HG02884 (cell line): ENCODE measurements at regions not wholly inside any gene's neighbourhood (a gene's known extent, or its start where the extent isn't known, plus 50 kb on each side); places are given as distances from the start of the nearest gene placed in this dataset.
"Not testable (repeated sequence)": the region's sequence is repeated elsewhere in the genome, so short reads cannot be mapped to it uniquely, and the experiment has no call there.

ENCODE experiments used
- ATAC-seq: cut with Tn5 transposase; IDR thresholded peaks from one replicate; pipeline ENCODE4 v1.9.1; 2021; ENCODE audit warnings: mild to moderate bottlenecking, moderate library complexity; ENCODE audit not compliant: unreplicated experiment

DNA sequence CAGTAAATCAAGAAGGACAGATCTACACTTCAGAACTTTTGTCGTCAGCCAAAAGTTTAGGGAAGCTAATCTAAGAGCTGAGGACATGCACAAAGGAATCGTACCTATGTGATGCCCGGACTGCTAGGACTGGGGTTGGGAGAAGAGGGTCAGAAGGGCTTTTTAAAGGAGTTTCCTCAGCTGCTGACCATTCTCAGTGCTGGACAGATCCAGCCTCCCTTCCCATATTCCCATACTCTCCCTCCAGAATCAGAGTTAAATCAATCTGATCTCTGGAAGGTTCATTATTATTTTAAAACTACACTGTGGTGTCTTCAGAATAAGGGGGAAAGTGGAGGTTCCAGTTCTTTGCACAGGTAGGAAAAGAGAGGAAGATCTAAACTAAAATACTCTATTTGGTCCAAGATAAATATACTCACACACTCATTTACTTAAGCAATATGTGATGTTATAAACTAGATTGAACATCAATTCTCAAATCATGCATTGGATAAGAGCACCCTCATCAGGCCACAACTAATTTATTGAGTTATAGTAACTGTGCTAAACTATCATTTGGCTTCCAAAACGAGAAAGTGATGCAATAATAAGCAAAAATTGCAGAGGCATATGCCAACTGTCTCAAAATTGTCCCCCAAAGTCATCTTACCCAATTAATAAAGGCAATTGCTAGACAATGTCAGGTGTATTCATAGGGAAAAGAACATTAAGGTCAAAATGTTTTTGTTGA lies 124.7 kb downstream of the HNRNPD start:
- no peak for ATAC-seq

DNA sequence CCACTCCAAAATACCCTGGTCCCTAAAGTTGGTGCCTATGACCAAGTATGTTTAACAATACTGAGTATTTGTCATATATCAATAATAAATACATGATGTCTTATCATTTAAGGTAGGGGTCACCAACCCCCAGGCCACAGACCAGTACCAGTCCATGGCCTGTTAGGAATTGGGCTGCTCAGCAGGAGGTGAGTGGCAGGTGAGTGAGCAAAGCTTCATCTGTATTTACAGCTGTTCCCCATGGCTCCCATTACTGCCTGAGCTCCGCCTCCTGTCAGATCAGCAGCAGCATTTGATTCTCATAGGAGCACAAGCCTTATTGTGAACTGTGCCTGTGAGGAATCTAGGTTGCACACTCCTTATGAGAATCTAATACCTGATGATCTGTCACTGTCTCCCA lies 126.2 kb downstream of the HNRNPD start:
- ATAC-seq: no peak

DNA sequence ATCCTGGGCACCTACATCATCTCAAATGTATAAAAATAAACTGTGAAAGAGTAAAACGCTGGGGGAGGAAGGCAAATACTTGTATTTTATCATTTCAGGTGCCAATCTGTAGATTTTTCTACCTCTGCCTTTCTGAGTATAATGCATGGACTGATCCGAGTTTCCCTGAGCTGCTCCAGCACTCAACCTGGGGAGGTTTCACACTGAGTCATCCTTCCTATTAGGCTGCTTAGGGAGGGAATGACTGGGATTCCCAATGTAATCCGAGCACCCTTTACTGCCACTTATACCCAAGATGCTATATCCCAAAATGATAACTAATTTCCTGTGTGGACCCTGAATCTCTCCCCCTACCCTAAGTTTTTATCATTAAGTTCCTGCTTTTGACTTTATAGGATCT lies 126.6 kb downstream of the HNRNPD start:
- ATAC-seq: no peak

DNA sequence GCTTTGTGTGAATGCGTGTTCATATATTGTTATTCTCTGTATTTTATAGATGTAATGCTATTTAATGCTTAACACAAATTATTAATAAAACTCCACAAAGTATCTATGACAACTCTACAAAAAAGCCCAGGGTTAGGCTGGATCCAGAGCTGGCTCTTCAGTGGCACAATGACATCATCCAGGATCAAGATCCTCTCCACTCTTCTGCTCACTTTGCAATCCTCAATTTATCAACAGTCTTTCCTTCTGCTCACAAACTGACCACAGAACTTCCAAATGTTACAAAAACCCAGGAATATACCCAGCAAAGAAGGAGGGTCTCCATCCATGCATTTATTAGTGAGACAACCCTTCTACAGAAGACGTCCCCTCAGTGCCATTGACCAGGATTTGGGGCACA lies 132.3 kb downstream of the HNRNPD start:
- ATAC-seq: no peak

DNA sequence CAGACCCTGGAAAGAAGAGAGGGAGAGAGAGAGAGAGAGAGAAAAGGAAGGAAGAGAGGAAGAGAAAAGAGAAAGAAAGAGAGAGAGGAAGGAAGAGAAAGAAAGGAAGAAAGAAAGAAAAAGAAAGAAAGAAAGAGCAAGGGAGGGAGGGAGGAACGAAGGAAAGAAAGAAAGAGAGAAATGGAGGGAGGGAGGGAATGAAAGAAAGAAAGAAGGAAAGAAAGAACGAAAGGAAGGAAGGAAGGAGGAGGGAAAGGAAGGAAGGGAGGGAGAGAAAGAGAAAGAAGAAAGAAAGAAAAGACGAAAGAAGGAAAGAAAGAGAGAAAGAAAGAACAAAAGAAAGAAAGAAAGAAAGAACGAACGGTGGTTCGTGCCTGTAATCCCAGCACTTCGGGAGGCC lies 133.4 kb downstream of the HNRNPD start:
- ATAC-seq: no peak

DNA sequence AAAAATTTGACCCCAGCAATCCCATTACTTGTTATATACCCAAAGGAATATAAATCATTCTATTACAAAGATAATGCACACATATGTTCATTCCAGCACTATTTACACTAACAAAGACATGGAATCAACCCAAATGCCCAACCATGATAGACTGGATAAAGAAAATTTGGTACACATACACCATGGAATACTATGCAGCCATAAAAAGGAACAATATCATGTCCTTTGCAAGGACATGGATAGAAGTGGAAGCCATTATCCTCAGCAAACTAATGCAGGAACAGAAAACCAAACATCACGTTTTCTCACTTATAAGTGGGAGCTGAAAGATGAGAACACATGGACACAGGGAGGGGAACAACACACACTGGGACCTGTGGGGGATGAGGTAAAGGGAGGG lies 136.6 kb downstream of the HNRNPD start:
- not testable (repeated sequence) for ATAC-seq

DNA sequence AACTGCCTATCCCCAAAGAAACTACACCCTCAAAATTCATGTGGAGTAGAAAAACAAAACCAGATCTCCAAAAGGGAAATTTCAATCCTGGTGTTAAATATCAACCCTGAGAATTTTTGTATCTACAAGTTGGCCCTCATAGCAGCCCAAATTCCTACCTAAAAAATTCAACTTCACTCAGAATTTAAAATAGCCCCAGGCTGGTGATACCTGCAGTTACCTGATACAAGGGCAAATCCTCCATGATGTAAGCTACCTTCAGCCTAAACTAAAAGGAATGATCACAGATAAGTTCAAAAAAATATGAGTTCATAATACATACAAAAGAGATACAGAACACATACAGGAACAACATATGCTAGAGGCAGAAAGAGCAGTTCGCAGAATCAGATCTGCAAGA lies 138.4 kb downstream of the HNRNPD start:
- ATAC-seq: no peak

DNA sequence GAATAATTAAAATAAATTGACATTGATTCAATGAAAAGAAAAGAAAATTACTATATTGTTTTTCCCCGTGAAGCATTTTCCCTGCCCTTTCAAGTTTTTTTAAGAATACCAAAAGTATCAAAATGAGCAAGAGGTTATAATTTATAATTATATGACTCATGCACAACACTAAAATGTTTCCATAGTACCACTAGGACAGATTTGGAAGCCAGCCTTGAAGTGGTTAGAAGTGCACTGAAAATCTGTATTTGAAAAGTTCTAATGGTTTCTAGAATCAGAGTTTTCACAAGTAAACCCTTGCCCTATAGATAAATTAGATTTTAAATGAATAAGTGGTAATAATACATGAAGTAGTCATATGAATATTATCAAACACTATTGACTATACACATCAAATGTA lies 140.9 kb downstream of the HNRNPD start:
- no peak for ATAC-seq

DNA sequence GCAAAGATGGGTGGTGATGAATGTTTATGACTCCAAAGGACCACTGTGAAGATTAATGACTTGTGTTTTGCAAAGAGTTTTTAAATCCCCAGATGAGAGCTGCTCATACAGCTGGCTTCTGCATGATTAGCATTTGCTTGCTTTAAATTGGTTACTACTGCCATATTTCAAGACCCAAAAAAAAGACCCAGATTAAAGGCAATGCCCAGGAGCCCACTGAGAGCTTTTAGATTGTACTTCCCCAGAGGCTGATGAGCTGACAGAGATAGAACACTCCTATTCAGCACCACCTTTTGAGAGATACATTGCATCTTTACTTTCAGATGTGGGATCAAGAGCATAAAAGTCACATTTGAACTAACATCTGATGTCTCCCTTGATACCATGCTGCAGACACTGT lies 142.0 kb downstream of the HNRNPD start:
- ATAC-seq: no peak

DNA sequence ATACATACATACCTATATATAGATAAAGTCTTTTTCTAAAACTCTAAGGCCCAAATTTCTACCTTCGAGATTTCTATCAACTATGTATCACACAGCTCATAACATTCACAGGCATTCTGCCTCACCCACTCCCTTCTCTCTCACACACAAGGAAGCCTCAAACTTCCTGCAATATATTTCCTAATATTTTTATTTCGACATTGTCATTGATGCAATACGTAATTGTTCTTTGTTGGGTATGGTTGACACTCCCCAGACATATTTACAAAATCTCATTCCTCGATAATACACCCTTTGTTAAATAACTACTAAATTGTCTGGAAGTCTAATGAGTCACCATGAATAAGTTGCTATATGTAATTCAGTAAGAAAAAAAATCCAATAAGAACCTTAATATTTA lies 143.5 kb downstream of the HNRNPD start:
- no peak for ATAC-seq

DNA sequence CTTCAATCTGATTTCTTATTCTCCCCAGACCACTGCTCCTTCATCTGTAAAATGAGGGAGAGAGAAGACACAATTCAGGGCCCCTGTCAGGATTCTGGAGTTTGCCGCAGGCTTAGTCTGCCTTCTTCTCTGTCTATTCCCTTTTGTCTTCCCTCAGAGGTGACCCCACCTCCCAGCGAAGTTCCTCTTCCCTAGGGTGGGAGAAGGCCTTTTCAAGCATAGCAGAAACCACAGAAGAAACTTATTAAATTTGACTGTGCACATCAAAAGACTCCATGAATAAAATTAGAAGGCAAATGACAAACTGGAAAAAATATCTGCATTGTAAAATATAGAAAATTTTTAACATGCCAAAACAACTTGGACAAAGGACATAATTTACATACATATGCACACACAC lies 148.8 kb downstream of the HNRNPD start:
- no peak for ATAC-seq

DNA sequence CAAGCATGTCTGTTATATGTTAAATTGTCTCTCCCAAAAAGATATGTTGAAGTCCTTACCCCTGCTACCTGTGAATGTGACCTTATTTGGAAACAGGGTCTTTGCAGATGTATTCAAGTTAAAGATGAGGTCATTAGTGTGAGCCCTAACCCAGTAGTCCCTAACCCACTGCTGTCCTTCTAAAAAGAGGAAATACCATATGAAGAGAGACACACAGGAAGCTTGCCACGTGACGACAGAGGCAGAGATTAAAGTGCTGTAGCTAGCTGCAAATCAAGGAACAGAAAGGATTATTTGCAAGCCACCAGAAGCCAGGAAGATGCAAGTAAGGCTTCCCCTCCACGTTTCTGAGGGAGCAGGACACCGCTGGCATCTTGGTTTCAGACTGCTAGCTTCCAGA lies 150.1 kb downstream of the HNRNPD start:
- no peak for ATAC-seq

DNA sequence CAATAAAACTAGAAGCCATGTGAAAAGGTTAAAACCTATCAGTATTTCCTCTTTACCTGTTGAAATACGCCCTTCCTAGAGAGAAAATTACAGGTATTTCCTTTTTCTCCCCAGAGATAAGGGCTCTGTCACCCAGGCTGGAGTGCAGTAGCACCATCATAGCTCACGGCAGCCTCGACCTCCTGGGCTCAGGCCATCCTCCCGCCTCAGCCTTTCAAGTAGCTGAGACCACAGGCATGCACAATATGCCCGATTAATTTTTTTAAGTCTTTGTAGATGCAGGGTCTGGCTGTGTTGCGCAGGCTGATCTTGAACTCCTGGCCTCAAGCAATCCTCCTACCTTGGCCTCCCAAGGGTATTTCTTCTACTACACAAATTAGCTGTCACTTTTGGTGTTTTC lies 154.4 kb downstream of the HNRNPD start:
- no peak for ATAC-seq

DNA sequence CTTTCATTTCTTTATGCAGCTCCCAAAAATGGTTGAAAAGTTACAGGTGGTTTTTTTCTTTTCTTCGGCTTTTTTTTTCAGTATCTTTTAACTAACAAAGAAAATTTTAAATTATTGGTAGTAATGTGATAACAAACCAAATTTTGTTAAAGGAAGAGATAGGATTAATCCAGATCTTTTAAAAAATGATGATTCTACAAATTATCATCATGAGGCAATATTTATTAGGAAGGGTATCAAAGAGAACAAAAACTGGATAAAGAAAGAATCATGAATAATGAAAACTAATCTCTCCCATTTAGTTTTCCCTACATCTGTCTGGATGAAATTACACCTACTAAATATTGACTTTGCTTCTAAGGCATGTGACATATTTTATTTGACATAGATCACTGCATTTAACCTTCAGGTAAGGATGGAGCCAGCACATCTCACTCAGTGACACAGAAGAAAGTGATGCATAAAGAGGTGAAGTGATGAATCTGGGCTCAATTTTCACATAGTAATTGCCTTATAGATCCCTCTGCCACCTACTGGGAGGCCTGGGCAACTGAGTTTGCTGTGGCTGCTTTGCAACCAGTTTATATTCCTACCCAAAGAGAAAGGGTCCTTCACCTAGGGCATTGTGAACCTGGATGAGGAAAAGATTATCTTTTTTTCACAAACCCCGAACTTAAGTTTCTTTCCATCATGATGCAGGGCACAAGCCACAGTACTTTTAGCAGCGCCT lies 155.6 kb downstream of the HNRNPD start:
- ATAC-seq: no peak

DNA sequence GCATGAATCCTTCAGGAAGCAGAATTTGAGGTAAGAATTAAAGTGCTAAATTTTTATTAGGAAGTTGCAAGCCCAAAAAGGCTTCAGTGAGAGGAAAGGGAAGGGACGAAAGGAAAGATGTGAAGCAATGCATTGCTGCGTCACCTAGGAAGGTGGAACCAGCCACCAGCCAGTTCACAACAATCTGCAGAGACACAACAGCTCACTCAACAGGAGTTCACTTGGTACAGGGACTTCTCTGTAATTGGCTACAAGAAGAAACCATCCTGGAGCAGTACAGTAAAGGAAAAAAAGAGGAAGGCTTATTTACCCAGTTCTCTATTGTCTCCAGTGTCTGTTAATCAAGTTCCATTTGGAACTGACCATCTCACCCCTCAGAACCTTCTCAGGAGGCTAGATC lies 157.6 kb downstream of the HNRNPD start:
- no peak for ATAC-seq

DNA sequence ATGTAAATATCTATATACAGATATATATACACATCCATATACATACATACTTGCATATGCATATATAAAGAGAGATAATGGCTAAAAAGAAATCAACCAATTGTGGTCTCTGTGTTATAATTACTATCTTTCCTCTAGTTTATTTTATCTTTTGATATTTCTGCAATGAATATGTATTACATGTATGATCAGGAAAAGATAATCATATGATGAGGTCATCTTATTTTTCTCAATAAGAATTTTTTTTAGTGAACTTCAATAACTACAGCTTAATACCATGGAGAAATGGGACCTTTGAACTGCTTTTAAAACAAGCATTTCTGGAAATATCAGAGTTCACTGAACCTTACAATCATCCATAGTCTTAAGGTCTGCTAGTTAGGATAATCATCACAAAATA lies 158.0 kb downstream of the HNRNPD start:
- no peak for ATAC-seq

DNA sequence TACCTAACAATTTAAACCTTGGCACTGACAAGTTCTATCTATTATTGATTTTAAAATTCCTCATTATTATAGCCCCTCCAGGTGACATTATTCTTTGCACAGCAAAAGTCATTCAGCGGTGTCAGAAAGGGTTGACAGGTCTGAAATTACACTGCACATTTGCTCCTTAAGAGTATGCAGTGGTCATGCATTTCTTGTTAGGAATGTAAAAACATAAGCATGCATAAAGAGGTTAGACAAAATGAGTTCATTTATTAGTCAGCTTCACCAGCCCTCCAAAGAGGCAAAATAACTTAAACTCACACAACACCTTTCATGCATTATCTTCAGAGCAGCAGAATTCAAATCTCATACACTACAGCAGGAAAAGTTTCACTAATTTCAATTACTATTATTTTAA lies 158.8 kb downstream of the HNRNPD start:
- ATAC-seq: no peak

DNA sequence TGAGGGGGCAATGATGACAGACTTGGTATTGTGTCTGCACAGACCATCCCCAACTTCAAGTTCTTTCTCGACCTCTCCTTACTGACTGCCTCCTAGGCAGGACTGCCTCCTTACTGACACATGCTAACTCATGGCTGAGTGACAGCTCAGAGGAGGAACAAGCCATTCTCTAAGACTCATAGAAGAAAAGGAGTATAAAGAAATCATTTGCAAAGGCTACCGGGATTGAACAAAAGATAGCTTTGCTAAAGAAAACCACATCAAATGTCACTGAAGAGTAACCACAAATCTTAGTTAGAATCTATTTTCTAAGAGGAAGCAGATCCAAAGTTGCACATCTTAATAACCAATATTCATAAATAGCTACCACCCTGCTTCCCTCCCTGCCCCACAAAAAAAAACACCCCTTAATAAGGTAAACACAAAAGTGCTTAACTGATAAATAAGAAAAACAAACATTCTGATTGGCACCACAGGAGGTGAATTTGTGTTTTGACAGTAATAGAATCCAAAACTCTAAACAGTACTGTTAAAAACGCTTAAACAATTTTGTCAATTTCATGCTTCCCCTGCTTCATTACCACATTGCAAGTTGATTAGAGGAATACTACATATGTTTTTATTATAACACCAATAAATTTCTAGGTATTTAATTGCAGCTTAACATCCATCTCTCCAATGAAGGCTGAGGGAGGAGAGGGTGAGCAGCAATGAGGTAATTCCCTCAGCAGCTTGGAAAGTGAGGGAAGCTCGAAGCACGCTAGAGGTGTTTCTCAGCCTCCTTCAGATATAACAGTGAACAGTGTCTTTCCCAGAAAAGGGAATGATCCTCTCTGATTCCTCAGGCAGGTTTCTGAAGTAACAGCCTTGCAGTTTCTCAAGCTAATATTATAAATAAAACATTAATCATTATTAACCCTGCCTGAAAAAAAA lies 160.0 kb downstream of the HNRNPD start:
- ATAC-seq: no peak

DNA sequence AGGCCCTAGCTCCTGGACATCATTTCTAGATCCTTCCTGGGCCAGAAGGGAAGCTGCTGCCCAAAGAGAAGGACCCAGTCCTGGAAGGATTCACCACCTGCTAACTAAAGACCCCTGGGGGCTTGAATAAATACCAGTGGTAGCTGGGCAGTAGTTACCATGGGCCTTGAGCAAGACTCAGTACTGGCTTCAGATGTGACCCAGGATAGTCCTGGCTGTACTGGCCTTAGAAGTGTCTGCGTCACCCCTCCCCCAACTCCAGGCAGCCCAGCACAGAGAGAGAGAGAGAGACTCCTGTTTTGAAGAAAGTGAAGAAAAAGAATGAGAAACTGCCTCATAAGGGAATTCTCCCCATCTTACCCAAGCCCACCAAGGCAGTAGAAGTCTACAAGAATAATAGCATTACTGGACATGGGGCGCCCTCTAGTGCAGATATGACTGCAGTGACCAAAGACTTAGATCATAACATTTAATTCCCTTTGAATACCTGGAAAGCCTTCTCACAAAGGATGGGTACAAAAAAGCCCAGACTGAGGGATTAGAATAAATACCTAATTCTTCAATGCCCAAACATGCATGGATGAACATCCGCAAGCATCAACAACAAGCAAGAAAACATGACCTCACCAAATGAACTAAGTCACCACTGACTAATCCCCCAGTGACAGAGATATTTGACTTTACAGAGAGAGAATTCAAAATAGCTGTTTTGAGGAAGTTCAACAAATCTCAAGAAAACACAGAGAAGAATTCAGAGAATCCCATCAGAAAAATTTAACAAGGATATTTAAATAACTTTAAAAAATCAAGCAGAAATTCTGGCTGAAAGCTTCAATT lies 171.8 kb downstream of the HNRNPD start:
- ATAC-seq: no peak

DNA sequence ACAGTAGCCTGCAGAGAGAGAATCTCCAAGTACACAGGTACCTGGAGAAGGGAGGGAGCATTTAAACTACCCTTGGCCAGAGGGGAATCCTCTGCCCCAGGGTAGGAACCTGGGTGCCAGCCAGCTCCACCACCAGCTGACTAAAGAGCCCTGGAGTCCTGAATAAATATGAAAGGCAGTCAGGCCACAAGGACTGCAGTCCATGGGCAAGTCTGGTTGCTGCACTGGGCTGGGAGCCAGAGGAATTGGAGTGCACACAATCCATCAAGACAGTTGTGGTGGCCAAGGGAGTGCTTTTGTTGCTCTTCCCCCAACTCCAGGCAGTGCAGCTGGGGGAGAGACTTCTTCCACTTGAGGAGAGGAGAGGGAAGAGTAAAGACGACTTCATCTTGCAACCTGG lies 172.5 kb downstream of the HNRNPD start:
- no peak for ATAC-seq

DNA sequence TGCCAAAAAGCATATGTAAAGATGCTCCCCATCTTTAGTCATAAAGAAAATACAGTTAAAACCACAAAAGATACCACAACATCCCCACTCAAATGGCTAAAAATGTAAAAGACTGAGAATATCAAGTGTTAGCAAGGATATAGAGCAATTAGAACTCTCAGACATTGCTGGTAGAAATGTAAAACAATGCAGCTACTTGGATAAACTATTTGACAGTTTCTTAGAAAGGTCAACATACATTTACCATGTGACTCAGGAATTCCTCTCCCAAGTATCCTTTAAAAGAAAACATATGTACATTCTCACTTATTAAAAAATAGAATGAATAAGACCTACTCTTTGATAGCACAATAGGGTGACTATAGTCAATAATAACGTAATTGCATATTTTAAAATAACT lies 173.7 kb downstream of the HNRNPD start:
- no peak for ATAC-seq
